Stimulated activated CD4-positive, alpha-beta T cell treated with anti-CD3 and anti-CD28 coated beads, Interleukin-1b, Interleukin-23, amount 100 ng/mL, for 4 hours (primary cell): ENCODE measurements at regions not wholly inside any gene's neighbourhood (a gene's known extent, or its start where the extent isn't known, plus 50 kb on each side); places are given as distances from the start of the nearest gene placed in this dataset.

Experiments
- DNase-seq, 2 donors: peaks; one replicate each; pipeline ENCODE4 v3.0.0-alpha.2; 2020; ENCODE audit warnings: low read depth in 2 of 2

DNA sequence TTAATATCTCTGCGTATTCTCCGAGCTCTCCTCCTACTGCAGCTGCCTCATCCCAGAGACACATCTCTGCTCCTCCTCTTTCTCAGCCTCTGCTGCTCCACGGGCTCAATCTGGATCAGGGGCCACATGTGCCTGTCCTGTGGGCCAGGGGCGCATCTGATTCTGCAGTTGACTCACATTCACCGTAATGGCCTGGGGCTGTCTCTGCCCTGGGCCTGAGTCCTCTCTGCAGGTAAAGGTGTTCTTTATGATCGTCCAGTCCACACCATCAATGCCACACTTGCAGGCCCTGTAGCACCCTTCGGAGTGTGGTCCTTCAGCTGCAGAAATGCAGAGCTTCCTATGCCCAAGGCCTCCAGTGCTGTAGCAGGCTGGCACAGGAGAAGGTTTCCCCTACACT lies 154.5 kb downstream of the OAT start:
- DNase-seq: no peak

DNA sequence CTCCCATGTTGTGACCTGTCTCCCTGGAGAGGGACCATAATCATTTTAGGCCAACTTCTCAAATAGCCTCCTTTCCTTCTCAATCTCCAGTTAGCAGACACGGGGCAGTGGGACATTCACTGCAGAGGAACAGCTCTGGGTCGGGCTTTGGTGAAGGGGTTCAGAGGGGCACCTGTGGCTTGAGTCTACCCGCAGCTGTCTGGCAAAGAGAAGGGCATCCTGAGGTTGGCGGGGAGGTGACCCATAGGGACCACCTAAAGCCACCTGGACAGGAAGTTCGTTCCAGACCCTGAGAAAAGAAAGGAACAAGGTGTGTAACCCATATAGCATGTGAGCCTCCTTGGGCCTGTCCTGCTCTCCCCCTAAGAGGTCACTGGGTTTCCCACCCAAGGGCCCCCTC lies 155.0 kb downstream of the OAT start:
- DNase-seq: no peak

DNA sequence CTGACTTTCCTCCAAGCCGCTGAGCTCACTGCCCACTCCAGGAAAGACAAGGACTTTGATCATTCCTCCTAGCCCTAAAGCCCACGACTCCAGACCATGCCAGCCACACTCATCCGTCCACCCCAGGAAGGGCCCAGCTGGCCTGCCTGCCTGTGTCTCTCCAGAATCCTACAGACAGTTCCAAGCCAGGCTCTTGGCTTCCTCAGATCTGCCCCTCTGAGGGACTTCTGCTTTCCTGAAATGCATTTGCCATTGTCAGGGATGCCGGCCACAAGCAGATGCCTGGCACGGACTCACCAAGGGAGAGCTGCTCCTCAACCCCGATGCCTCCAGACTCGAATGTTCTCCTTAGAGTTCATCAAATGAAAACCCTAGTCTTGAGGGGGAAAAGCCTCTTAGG lies 155.8 kb downstream of the OAT start:
- DNase-seq: no peak

DNA sequence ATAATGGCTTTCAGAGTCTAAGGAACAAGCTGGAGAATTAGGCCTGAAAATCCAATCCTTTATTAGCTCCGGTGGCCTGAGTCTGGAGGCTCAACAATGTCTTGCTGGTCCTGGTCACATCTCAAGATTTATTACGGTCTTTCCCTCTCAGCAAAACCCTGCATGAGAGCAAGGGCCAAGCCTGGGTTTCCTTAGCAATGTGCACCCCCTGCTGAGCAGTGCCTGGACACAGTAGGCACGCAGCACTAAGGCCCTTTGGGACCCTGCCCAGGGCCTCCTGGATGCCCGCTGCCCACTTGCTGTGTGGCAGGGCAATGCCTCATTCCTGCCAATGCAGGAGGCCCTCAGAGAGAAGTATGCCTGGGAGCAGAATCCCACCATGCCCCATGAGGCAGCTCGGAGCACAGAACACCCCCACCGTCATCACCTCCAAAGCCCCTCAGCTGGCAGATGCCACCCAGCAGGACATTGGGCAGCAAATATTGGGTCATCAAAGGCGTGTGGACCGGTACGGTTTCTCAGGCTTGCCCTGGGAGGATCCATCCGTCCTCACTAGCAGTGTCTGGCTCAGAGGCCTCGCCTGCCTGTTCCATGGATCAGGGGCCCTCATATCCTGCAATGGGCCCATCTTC lies 156.4 kb downstream of the OAT start:
- no peak for DNase-seq

DNA sequence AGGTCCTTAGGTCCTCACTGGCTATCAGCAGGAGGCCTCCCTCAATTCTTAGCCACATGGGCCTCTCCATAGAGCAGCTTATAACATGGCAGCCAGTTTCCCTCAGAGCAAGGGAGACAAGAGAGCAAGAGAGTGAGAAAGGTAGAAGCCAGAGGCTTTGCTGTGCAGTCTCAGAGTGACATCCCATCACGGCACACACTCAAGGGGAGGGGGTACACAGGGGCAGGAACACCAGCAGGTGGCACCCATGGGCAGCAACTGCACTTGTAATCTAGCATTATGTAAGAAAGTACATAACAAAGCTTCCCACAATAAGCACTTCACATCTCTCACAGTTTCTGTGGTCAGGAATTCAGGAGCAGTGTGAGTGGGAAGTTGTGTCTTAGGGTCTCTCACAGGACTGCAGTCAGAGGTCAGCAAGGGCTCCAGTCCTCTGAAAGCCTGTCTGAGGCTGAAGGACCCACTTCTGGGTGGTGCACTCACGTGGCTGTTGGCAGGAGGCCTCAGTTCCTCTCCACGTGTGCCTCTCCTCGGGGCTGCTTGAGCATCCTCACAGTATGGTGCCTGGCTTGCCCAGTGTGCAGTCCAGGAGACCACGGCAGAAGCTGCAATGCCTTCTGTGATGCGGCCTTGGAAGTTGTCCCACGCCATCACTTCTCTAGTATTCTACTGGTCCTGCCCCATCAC lies 159.4 kb downstream of the OAT start:
- DNase-seq: peak in 1 of 2 donors; percentile 2

DNA sequence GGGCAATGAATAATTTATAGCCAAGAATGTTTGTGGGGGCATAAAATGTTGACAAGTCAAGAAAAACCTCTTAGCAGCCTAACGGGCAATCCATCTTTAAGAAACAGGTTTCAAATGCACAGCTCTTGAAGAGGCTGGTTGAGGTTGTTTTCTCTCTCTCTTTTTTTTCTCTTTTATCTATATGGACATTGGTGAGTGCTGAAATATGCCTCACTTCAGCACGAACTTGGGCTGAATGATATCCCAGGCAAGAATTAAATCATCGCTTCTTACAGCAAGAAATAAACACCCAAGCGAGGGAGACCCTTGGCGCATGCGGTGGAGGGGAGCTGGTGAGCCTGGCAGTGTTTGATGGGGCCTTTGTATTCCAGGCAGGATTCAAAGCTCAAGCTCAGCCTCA lies 160.9 kb downstream of the OAT start:
- no peak for DNase-seq

DNA sequence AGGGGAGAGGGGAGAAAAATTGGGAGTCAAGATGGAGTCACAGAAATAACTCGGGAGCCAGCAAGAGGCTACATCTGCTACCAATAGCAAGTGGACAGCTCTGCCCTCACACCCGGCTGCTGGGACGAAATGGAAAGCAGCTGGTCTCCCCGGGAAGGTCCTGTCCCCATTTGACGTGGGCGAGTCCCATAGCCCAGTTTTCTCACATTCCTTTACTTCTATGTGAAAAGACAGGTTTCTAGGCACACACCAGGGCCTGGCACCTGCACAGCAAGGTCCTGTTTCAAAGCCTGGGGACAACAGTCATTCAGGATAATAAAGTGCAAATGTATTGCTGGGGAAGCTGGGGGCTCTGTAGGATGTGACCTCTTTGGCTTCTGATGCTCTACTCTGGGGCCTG lies 162.6 kb downstream of the OAT start:
- no peak for DNase-seq

DNA sequence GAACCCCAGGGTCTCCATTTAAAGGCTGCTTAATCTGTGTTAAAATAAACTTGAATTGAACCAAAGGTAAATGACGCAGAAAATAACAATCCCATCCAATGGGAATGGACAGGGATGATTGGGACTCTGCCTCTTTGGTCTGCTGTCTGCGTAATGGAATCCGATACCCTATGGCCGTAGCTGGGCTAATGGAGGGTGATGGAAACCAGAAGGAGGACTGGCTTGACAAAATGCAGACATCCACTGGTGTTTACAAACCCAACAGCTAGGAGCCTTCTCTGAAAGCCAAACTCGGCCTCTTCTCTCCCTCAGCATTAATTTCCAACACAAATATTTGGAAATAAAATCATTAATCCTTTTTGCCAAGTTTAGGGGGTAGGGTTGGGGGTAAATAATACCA lies 162.2 kb upstream of the CHST15 start:
- DNase-seq: no peak

DNA sequence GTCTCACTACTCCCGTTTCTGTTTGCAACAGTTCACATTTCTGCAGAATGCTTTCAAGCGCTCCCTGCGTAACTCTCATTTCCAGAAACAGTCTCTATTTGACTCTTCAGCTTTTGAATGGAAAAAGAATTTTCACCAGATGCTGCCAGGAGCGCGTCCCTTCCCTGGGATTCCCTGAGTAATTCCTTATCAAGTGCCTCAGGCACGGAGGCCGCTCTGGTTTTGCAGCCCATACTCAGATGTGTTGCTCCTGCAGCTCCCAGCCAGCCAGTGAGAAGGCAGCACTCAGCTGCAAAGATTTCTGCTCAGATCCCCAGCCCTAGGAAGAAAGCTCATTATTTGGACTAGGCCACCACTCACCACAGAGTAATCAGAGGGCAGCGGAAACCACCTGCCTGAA lies 161.1 kb upstream of the CHST15 start:
- no peak for DNase-seq

DNA sequence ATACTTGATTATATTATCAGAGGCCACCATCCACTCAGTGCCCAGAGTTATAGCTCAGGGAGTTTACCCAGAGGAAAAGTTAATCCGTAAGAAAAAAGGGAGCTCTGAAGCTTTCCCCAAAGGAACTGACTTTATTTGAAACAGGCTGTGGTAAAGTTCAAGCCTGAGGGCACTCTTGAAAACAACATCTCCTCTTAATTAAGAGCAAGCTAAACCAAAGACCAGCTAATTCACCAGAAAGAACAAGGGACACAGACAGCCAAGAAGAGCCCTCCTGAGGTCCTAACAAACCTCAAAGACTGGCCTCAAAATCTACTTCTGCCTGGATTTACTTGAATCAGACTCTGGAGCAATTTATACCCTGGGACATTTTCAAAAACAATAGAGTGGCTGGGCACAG lies 159.6 kb upstream of the CHST15 start:
- DNase-seq: no peak

DNA sequence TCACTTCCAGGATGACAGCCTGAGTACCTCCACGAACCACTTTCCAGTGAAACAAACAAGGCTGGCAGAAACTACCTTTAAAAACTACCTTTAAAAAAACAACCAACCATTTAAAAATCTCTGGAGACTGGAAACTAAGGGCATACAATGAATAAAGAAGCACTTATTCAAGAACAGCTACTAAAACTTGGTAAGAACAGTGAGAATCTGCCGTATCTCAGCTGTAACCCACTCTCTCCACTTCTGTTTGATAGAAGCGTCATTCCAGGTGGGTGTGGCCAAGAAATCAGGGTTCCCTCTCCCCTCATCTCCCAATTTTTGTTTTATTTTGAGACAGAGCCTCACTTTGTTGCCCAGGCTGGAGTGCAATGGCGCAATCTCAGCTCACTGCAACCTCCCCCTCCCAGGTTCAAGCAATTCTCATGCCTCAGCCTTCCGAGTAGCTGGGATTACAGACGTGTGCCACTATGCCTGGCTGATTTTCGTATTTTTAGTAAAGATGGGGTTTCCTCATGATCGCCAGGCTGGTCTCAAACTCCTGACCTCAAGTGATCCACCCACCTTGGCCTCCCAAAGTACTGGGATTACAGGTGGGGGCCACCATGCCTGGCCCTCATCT lies 158.8 kb upstream of the CHST15 start:
- no peak for DNase-seq

DNA sequence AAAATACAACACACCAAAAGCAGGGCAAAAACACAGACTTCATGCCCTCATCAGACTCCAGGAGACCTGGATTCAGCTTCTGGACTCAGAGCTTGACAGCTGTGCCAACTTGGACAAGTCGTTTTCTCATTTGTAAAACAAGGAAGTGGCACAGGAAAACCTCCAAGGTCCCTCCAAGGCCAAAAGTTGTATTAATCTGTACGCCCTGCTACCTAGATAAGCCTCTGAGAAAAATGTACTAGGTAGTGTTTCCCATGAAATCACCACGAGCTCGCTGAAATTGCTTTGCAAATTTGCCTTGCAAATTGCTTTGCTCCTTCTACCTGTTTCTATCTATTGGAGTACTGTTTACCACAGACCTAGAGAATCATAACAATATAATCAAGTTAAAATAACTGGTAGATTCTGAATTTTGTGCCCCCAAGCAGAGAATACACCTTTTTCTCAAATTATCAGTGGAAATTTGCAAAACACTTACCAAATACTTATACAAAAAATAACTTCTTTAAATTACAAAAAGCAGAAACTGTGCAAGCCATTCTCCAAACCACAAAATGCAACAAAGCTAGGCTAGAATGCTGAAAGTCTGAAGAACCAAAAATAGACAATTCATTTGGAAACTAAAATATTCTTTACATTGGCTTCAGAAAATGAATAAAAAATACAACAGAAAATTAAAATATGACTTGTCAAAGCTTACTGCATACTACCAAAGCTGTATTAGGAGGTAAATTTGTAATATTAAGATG lies 158.1 kb upstream of the CHST15 start:
- no peak for DNase-seq

DNA sequence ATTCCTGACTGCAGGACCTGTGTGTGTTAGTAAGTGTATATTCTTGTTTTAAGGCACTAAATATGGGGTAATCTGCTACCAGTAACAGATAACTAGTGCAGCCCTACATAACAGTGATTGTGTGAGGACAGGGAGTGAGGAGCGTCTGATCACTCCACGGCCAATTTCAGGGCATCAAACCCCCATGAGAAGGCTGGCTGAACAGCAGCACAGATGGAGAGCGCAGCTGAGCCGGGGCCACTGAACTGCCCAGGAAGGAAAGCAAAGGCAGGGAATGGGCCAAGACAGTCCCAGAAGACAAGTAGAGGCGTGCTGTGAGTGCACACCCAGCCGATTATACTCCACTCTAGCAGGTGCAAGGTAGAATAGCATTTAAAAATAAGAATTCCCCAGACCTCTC lies 157.1 kb upstream of the CHST15 start:
- DNase-seq: no peak

DNA sequence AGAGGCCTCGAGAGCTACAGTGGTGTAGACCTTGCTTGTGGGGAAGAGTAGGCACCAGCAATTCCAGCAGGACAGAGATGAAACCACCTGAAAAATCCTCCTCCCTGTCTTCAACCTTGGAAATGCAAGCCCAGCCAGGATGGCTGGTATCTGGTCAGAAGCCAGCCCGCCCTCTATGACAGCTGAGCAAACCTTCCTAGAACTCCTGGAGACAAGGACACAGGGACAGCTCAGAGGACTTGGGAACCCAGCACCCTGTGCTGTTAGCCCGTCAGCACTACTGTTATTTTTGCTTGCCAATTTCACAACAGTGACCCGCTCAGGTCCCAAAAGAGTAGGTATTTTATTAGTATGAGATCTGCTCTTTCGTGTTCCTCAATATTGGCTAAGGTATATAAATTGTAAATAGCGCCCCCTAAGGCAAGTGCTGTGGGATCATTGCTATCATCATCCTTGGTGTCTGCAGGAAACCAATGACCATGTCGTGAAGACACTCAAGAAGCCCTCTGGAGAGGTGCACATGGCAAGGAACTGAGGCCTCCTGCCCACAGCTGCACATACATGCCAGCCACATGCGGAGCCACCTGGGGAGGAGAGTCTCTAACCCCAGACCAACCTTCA lies 156.5 kb upstream of the CHST15 start:
- no peak for DNase-seq

DNA sequence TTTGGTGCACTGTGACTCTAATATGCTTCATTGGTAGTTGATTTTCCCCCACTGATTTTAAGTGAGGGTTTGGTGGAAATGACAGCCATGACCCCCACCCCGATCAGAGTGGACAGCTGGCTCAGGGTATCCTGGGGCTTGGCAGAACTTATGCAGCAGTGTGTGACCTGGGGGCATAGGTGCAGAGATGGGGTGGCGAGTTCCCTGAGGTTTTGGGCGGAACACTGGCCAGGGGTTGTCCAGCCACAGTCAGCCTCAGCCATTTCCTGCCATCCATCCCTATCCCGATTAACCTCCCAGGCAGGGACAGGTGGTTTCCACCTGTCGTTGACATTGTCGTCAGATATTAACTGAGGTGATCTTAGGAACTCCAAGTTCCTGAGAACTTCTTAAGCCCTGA lies 155.8 kb upstream of the CHST15 start:
- no peak for DNase-seq

DNA sequence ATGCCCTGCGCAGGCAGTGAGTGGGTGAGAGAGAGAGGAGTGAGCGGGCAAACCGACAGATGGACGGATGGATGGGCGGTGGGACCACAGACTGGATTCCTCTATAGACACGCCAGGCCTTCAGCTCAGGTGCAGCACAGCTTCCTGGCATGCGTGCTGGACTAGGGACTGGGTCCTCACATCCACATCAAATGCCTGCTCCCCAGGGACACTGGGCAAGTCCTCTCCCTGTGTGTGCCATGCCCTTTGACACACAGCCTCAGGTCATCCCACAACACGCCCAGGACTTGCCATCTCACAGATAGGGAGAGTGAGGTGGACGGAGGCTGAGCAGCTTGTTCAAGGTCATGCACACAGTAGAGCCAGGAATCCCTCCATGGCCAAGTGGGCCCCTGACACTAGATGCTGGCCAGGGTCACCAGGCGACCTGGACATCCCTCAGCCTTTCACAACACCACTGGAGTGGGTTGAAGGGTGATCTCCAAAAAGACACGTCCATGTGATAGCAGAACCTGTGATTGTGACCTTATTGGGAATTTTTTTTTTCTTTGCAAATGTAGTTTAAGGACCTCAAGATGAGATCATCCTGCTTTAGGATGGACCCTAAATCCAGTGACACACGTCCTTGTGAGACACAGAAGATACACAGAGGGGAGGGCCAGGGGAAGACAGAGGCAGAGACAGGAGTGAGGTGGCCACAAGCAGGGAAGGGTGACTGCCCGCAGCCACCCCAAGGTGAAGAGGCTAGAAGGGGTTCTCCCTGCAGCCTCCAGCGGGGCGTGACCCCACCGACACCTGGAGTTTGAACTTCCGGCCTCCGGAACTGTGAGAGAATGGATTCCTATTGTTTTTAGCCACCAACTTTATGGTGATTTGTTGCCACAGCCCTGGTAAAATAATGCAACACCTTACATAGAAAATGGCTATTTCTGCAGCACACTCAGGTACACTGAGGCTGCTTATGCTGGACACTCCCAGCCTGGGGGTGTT lies 155.0 kb upstream of the CHST15 start:
- DNase-seq: no peak

DNA sequence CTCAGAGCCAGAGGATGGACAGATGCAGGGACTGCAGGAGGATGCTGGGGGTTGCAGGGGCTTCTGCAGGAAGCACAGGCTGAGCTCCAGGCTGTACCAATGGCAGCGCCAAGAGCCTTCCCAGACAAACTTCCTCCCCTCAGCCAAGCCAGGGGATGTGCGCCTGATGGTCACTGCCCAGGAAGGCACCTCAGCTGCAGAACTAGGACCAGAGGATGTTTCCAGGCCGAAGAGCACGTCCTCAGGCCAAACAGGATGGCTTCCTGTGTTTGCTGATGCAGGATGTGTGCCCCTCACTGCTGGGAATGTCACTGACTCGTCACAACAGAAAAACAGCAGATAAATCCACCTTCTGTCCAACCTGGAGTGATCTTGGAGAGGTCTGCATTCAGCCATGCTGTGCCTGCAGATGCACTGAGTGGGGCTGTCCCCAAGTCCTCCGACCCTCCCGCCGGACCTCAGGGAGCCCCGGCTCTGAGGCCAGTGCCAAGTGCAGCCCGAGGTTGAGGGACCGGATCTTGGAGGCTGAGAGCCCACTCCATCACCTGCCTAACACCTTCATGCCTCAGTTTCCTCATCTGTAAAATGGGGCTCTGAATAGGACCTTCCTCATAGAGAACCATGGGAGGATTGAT lies 152.5 kb upstream of the CHST15 start:
- no peak for DNase-seq

DNA sequence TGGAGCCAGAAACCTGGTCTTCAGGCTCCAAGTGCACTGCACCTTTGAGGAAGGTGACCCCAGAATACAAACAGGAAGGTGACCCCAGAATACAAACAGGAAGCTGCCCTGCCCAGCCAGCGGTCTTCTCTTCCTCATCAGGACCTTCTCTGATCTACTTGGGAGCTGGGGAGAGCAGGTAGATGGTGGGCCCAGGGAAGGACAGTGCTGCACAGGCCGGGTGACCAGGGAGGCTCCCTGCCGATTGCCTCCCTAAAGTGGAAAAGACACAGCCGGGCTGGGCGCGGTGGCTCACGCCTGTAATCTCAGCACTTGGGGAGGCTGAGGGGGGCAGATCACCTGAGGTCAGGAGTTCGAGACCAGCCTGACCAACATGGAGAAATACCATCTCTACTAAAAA lies 151.8 kb upstream of the CHST15 start:
- DNase-seq: no peak

DNA sequence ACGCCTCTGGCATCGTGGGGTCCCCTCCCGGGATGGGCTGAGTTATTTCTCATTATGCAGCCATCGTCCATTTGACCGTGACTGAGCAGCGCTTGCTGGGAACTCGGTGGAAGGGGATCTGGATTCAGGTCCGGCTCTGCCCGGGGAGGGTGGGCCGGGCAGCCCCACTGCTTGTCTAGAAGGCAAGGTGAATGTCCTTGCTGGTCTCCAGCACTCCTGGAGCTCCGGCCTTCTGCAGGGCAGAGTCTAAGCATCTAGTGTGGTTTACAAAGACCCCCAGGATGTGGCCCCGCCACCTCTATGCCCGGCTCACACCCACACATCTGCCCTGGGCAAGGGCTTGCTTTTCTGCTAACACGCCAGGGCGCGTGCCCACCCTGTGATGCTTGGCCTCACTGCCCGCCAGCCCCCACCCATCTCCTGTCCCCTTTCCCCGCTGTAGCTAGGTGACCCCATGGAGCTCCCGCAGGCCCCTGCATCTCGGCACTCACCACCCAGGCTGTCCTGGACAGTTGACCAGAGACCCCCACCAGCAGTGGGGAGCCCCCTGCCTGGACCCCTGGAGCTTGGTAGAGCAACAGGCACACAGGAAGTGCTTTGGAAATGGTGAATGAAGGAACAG lies 151.0 kb upstream of the CHST15 start:
- no peak for DNase-seq

DNA sequence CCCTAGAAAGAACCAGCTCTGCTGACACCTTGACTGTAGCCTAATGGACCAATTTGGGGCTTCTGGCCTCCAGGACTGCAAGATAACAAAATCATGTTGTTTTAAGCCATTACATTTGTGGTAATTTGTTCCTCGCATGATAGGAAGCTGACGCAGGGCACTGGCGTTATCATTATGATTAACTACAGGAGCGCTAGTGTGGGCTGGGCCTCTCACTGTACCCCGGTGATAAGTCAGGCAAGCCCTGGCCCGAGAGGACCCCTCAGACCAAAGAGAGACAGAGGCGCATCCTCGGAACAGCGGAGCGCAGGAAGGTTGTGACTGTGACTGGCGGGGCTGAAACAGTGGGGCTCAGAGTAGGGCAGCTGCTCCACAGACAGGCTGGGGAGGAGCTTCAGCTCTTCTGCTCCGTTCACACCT lies 150.3 kb upstream of the CHST15 start:
- no peak for DNase-seq
